Colonic mucosa (tissue), 4 donors: ENCODE measurements at regions not wholly inside any gene's neighbourhood (a gene's known extent, or its start where the extent isn't known, plus 50 kb on each side); places are given as distances from the start of the nearest gene placed in this dataset.

Experiments used
- DNase-seq: peaks from one replicate; pipeline ENCODE4 v3.0.0-alpha.2; 2020
- H3K27ac ChIP-seq: fragments of 200-600 bp; one replicate; pipeline ENCODE4 v1.8.0; 2021
- H3K27me3 ChIP-seq: fragments of 200-600 bp; one replicate; pipeline ENCODE4 v1.8.0; 2021
- H3K36me3 ChIP-seq: fragments of 200-600 bp; one replicate; pipeline ENCODE4 v1.8.0; 2021
- H3K4me1 ChIP-seq: fragments of 200-600 bp; one replicate; pipeline ENCODE4 v1.8.0; 2021; ENCODE audit warnings: mild to moderate bottlenecking
- H3K4me3 ChIP-seq: fragments of 200-600 bp; one replicate; pipeline ENCODE4 v1.8.0; 2021
- H3K9ac ChIP-seq, 2 donors: one replicate each; pipeline ENCODE4 v1.7.0; 2013; ENCODE audit warnings: control low read depth in 2 of 2, low read depth in 2 of 2, low read length in 2 of 2
- H3K9me3 ChIP-seq: fragments of 200-600 bp; one replicate; pipeline ENCODE4 v1.8.0; 2021
- CTCF ChIP-seq: fragments of 200-600 bp; IDR thresholded peaks from one replicate; pipeline ENCODE4 v1.8.0; 2022; ENCODE audit warnings: antibody characterized with exemption, mild to moderate bottlenecking
- intact Hi-C: fragments of 100-400 bp; cut with DNase I; formaldehyde crosslinking; loops from one replicate; pipeline ENCODE4 v1.14.1; 2022
- donor health status: healthy.
- donor health status: DM: no; HTN: no; CAD: no.
- donor health status: DM: no; HTN: no; CAD: no.

- TF ChIP-seq CTCF: no peak
- DNase-seq: no peak
- no peak overlapping the region for H3K27ac ChIP-seq
- H3K9ac ChIP-seq: no peak overlapping the region
- no peaks in the 10 kb centered on the region for H3K4me1 ChIP-seq
- H3K4me3 ChIP-seq: no peak overlapping the region
- H3K36me3 ChIP-seq: no peaks in the 10 kb centered on the region
- no peaks in the 10 kb centered on the region for H3K9me3 ChIP-seq
- H3K27me3 ChIP-seq: no peaks in the 10 kb centered on the region
- intact Hi-C loops: no loop called here
Observed at GRCh38 chr11:92834296-92835020, 135.0 kb upstream of the MTNR1B start.

GRCh38 chr11:92837595-92837994 lies 131.9 kb upstream of the MTNR1B start:
- intact Hi-C loops: no loop called here
- Histone ChIP-seq H3K27ac (no peak overlapping the region), H3K4me3 (no peak overlapping the region), H3K9me3 (no peaks in the 10 kb centered on the region), H3K9ac (no peak overlapping the region), H3K36me3 (no peaks in the 10 kb centered on the region), H3K4me1 (no peaks in the 10 kb centered on the region), H3K27me3 (no peaks in the 10 kb centered on the region)
- TF ChIP-seq CTCF: no peak
- no peak for DNase-seq

GRCh38 chr11:92838759-92839310 lies 130.6 kb upstream of the MTNR1B start:
- H3K9ac ChIP-seq: no peak overlapping the region
- H3K4me1 ChIP-seq: peaks cover 3% of the 10 kb centered on the region
- no peaks in the 10 kb centered on the region for H3K36me3 ChIP-seq
- no peak for DNase-seq
- intact Hi-C loops: no loop called here
- no peak overlapping the region for H3K4me3 ChIP-seq
- no peaks in the 10 kb centered on the region for H3K27me3 ChIP-seq
- H3K9me3 ChIP-seq: no peaks in the 10 kb centered on the region
- no peak overlapping the region for H3K27ac ChIP-seq
- TF ChIP-seq CTCF: no peak

- H3K4me1 ChIP-seq: peaks cover 3% of the 10 kb centered on the region
- no peak overlapping the region for H3K27ac ChIP-seq
- no peaks in the 10 kb centered on the region for H3K27me3 ChIP-seq
- no peak for DNase-seq
- intact Hi-C loops: no loop called here
- H3K9me3 ChIP-seq: no peaks in the 10 kb centered on the region
- no peak for TF ChIP-seq CTCF
- no peak overlapping the region for H3K9ac ChIP-seq
- H3K4me3 ChIP-seq: no peak overlapping the region
- no peaks in the 10 kb centered on the region for H3K36me3 ChIP-seq
Observed at GRCh38 chr11:92839450-92839849, 130.0 kb upstream of the MTNR1B start.

GRCh38 chr11:92841719-92842118 lies 127.7 kb upstream of the MTNR1B start:
- Histone ChIP-seq H3K36me3 (no peaks in the 10 kb centered on the region), H3K27ac (no peak overlapping the region), H3K4me3 (no peak overlapping the region), H3K9ac (no peak overlapping the region), H3K4me1 (peaks cover 18% of the 10 kb centered on the region), H3K27me3 (no peaks in the 10 kb centered on the region), H3K9me3 (no peaks in the 10 kb centered on the region)
- no peak for DNase-seq
- TF ChIP-seq CTCF: no peak
- intact Hi-C loops: no loop called here
